CD14-positive monocyte (primary cell): ENCODE measurements at regions not wholly inside any gene's neighbourhood (a gene's known extent, or its start where the extent isn't known, plus 50 kb on each side); places are given as distances from the start of the nearest gene placed in this dataset.

Experiments used
- DNase-seq, 3 donors: peaks; one replicate each; pipeline ENCODE4 v3.0.0-alpha.2; 2011 to 2022
- H2AFZ ChIP-seq: 2 replicates; pipeline ENCODE4 v1.6.0; 2012; ENCODE audit warnings: mild to moderate bottlenecking, low read depth, low read length, inconsistent platforms; ENCODE audit not compliant: insufficient read depth, poor library complexity, severe bottlenecking
- H3K27ac ChIP-seq, 2 donors: 1 replicate in 1 of 2; 2 replicates in 1 of 2; pipeline ENCODE4 v1.5.1; 2012 to 2013; ENCODE audit warnings: low read length in 2 of 2, control low read depth in 1 of 2, inconsistent platforms in 1 of 2, low read depth in 1 of 2, mild to moderate bottlenecking in 1 of 2
- H3K27me3 ChIP-seq, 2 donors: one replicate each; pipeline versions ENCODE4 v1.6.0 to v1.6.1; 2011 to 2013; ENCODE audit warnings: low read length in 2 of 2; ENCODE audit not compliant: control insufficient read depth in 2 of 2, insufficient read depth in 2 of 2
- H3K36me3 ChIP-seq, 2 donors: replicated peaks in 1 of 2; 1 replicate in 1 of 2; 2 replicates in 1 of 2; pipeline versions ENCODE4 v1.5.1 to v1.6.1; 2012 to 2013; ENCODE audit warnings: low read length in 2 of 2, control low read depth in 1 of 2, inconsistent platforms in 1 of 2, mild to moderate bottlenecking in 1 of 2; ENCODE audit not compliant: insufficient read depth in 2 of 2, control insufficient read depth in 1 of 2
- H3K4me1 ChIP-seq, 2 donors: 1 replicate in 1 of 2; 2 replicates in 1 of 2; pipeline versions ENCODE4 v1.5.1 to v1.6.1; 2012 to 2013; ENCODE audit warnings: low read length in 2 of 2, control low read depth in 1 of 2, inconsistent platforms in 1 of 2, mild to moderate bottlenecking in 1 of 2, moderate library complexity in 1 of 2; ENCODE audit not compliant: insufficient read depth in 2 of 2, control insufficient read depth in 1 of 2
- H3K4me2 ChIP-seq: replicated peaks from 2 replicates; pipeline ENCODE3; 2012; ENCODE audit warnings: low read length, moderate library complexity, mild to moderate bottlenecking; ENCODE audit not compliant: poor library complexity, severe bottlenecking; ENCODE audit errors: extremely low read depth
- H3K4me3 ChIP-seq, 3 experiments: fragments of 200-600 bp in 1 of 3; sonication (generic) in 1 of 3; replicated peaks in 1 of 3; 1 replicate in 2 of 3; 2 replicates in 1 of 3; pipeline ENCODE4 v1.5.1; 2011 to 2013; ENCODE audit warnings: low read length in 3 of 3, mild to moderate bottlenecking in 3 of 3, control low read depth in 2 of 3, low read depth in 2 of 3, inconsistent platforms in 1 of 3, moderate library complexity in 1 of 3
- H3K79me2 ChIP-seq: 2 replicates; pipeline ENCODE4 v1.6.0; 2012; ENCODE audit warnings: mild to moderate bottlenecking, control low read depth, inconsistent platforms, low read length, moderate library complexity; ENCODE audit not compliant: insufficient read depth
- H3K9ac ChIP-seq: 2 replicates; pipeline ENCODE4 v1.6.0; 2017; ENCODE audit warnings: low read length, mild to moderate bottlenecking; ENCODE audit not compliant: insufficient read depth, poor library complexity, severe bottlenecking
- H3K9me3 ChIP-seq, 2 donors: replicated peaks in 1 of 2; 1 replicate in 1 of 2; 2 replicates in 1 of 2; pipeline versions ENCODE4 v1.5.1 to v1.6.1; 2012 to 2013; ENCODE audit warnings: low read length in 2 of 2, control low read depth in 1 of 2; ENCODE audit not compliant: control insufficient read depth in 1 of 2, insufficient read depth in 1 of 2
- H4K20me1 ChIP-seq: 2 replicates; pipeline ENCODE4 v1.6.0; 2012; ENCODE audit warnings: mild to moderate bottlenecking, low read length, control low read depth, moderate library complexity; ENCODE audit not compliant: insufficient read depth
- H3K27ac Mint-ChIP-seq, 7 donors: one replicate each; pipeline ENCODE4 v1.8.0; 2020; ENCODE audit warnings: mild to moderate bottlenecking in 7 of 7, mixed read lengths in 7 of 7, moderate library complexity in 6 of 7, inconsistent platforms in 2 of 7
- H3K27me3 Mint-ChIP-seq, 3 donors: one replicate each; pipeline ENCODE4 v1.8.0; 2021 to 2022; ENCODE audit warnings: low read depth in 3 of 3, mild to moderate bottlenecking in 3 of 3, mixed read lengths in 3 of 3, moderate library complexity in 3 of 3, inconsistent platforms in 1 of 3
- H3K36me3 Mint-ChIP-seq, 2 donors: one replicate each; pipeline ENCODE4 v1.8.0; 2020; ENCODE audit warnings: mixed read lengths in 2 of 2, inconsistent platforms in 1 of 2, mild to moderate bottlenecking in 1 of 2
- H3K4me1 Mint-ChIP-seq: one replicate; pipeline ENCODE4 v1.8.0; 2020; ENCODE audit warnings: mild to moderate bottlenecking, mixed read lengths
- H3K4me3 Mint-ChIP-seq, 2 donors: one replicate each; pipeline ENCODE4 v1.8.0; 2020; ENCODE audit warnings: mild to moderate bottlenecking in 2 of 2, mixed read lengths in 2 of 2, moderate library complexity in 1 of 2
- H3K9me3 Mint-ChIP-seq, 7 donors: one replicate each; pipeline ENCODE4 v1.8.0; 2020 to 2022; ENCODE audit warnings: mixed read lengths in 7 of 7, mild to moderate bottlenecking in 6 of 7, moderate library complexity in 6 of 7, inconsistent platforms in 2 of 7
- CTCF ChIP-seq: fragments of 200-600 bp; IDR thresholded peaks from one replicate; pipeline ENCODE4 v1.8.0; 2022; ENCODE audit warnings: antibody characterized with exemption, mild to moderate bottlenecking
- WGBS: methylation state at CpG from one replicate; pipeline ENCODE4 v1.1.5; 2013; ENCODE audit warnings: missing lambda C conversion rate; ENCODE audit not compliant: insufficient coverage; 5-methylcytosine and 5-hydroxymethylcytosine counted together
- intact Hi-C, 2 donors: fragments of 100-400 bp; cut with micrococcal nuclease; formaldehyde crosslinking; loops; one replicate each; pipeline versions ENCODE4 v1.15.0 to v1.15.1; 2023

- Histone ChIP-seq H3K79me2 (no peaks in the 10 kb centered on the region), H4K20me1 (no peaks in the 10 kb centered on the region), H3K27ac (no peak overlapping the region), H3K9me3 (no peaks in the 10 kb centered on the region), H3K4me2 (no peak overlapping the region), H3K4me1 (no peaks in the 10 kb centered on the region), H3K4me3 (no peak overlapping the region), H3K27me3 (no peaks in the 10 kb centered on the region), H3K9ac (no peak overlapping the region), H3K36me3 (no peaks in the 10 kb centered on the region), H2AFZ (no peak overlapping the region)
- intact Hi-C loops = no loop called here
- Mint-ChIP-seq H3K4me3 (no peak overlapping the region), H3K36me3 (no peaks in the 10 kb centered on the region), H3K27me3 (peaks cover 0 to 5% (median 1%) of the 10 kb centered on the region in 3 donors), H3K4me1 (no peaks in the 10 kb centered on the region), H3K9me3 (no peaks in the 10 kb centered on the region), H3K27ac (no peak overlapping the region)
- TF ChIP-seq CTCF = no peak
- DNase-seq = no peak
- WGBS = no CpG with 5 or more reads among the region's 4 CpGs
These were observed 78.8 kb upstream of the DTNA start for GRCh38 chr18:34631093-34631966.

DNA sequence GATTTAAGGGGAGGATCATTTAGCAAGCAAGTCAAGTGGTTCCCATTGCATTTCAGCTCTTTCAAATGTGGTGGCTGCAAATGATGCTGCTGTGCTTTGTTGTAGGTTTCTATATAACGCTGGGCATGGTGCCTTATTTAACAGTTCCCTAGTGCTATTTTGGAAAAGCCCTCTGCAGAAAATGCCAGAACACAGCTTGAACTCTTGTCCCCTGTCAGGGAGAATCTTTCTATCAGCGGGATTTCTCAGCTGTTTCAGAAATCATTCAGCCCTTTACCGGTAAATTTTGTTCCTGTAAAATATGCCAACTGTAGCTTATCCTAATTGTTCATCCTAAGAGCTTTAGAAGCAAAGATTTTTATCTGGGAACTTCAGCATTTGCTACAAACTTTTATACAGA is 77.8 kb upstream of the DTNA start:
- H3K27ac Mint-ChIP-seq = no peak overlapping the region
- H3K4me3 Mint-ChIP-seq = no peak overlapping the region
- no peak for DNase-seq
- H3K36me3 Mint-ChIP-seq = no peaks in the 10 kb centered on the region
- H3K9me3 Mint-ChIP-seq = no peaks in the 10 kb centered on the region
- H3K9ac ChIP-seq = no peak overlapping the region
- H3K79me2 ChIP-seq = no peaks in the 10 kb centered on the region
- no peaks in the 10 kb centered on the region for H3K27me3 ChIP-seq
- intact Hi-C loops = no loop called here
- 79% methylated on average over 2 of the region's 3 CpGs for WGBS
- no peak overlapping the region for H3K4me3 ChIP-seq
- H3K4me1 ChIP-seq = no peaks in the 10 kb centered on the region
- no peaks in the 10 kb centered on the region for H4K20me1 ChIP-seq
- H3K27ac ChIP-seq = no peak overlapping the region
- H2AFZ ChIP-seq = no peak overlapping the region
- H3K4me1 Mint-ChIP-seq = no peaks in the 10 kb centered on the region
- H3K4me2 ChIP-seq = no peak overlapping the region
- H3K27me3 Mint-ChIP-seq = peaks cover 0 to 5% (median 0%) of the 10 kb centered on the region in 3 donors
- no peaks in the 10 kb centered on the region for H3K9me3 ChIP-seq
- TF ChIP-seq CTCF = no peak
- no peaks in the 10 kb centered on the region for H3K36me3 ChIP-seq
